ENCODE measurements at regions not wholly inside any gene's neighbourhood (a gene's known extent, or its start where the extent isn't known, plus 50 kb on each side); places are given as distances from the start of the nearest gene placed in this dataset.
"Not testable (repeated sequence)": the region's sequence is repeated elsewhere in the genome, so short reads cannot be mapped to it uniquely, and the experiment has no call there.

DNA sequence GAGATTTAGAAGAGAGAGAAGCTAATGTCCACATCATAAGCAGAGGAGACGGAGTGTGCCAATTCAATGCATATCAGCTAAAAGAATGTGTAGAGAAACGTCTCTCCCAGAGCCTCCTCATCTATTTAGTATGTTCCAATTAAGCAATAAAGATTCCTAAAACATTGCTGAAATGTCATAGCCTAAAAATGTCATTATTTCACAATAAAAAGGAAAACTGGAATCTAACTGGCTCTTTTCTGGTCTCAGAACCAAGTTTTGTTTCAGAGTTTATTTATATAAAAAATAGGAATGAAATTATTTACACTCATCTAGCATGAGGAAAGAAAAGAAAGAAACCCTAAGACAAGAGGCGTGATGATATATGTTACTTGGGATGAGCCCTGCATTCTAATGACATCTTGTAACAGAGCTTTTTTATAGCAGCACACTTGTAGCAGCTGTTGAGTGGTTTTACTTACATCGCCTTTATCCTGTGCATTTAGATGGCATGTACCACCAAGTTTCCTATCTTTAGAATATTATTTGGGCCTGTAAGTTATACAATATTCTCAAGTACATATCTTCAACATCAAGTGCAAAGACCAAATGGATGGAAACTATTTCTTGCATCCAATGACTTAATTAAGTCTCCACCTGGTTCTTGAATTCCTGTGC lies 266.3 kb upstream of the PRKD1 start:
- H3K4me3 ChIP-seq (ENCODE audit: low read length), result no peak overlapping the region
- peak; percentile 17 for DNase-seq (ENCODE audit: low read depth)
- TF ChIP-seq, protein P1, sequence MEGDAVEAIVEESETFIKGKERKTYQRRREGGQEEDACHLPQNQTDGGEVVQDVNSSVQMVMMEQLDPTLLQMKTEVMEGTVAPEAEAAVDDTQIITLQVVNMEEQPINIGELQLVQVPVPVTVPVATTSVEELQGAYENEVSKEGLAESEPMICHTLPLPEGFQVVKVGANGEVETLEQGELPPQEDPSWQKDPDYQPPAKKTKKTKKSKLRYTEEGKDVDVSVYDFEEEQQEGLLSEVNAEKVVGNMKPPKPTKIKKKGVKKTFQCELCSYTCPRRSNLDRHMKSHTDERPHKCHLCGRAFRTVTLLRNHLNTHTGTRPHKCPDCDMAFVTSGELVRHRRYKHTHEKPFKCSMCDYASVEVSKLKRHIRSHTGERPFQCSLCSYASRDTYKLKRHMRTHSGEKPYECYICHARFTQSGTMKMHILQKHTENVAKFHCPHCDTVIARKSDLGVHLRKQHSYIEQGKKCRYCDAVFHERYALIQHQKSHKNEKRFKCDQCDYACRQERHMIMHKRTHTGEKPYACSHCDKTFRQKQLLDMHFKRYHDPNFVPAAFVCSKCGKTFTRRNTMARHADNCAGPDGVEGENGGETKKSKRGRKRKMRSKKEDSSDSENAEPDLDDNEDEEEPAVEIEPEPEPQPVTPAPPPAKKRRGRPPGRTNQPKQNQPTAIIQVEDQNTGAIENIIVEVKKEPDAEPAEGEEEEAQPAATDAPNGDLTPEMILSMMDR (IDR thresholded peaks at IDR 0.05; ENCODE audit: insufficient read depth, low read depth, low read length, missing control alignments), result no peak

DNA sequence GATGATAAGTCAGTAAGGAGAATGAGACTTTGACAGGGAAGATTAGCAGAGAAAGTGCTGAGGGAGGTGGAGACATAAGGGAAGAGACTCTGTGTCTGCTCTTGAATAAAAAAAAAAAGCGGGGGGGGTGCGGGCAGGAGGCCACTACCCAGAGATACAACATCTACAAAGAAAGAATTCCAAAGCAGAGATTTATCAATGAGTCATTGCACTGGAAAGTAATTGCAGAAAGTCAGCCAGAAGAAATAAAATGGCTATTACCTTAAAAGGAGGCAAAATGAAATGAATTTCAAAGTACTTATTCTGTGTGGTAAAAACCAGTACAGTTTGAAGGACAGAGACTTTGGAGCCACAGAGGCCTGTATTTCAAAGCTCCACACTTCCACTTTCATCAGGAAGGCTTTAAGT lies 267.1 kb upstream of the PRKD1 start:
- TF ChIP-seq, protein P1 (IDR thresholded peaks at IDR 0.05; ENCODE audit: insufficient read depth, low read depth, low read length, missing control alignments), result no peak
- no peak overlapping the region for H3K4me3 ChIP-seq (ENCODE audit: low read length)
- no peak for DNase-seq (ENCODE audit: low read depth)

- no peak overlapping the region for H3K4me3 ChIP-seq (ENCODE audit: low read length)
- TF ChIP-seq, protein P1 (IDR thresholded peaks at IDR 0.05; ENCODE audit: insufficient read depth, low read depth, low read length, missing control alignments), result no peak
- DNase-seq (ENCODE audit: low read depth), result no peak
Measured at GRCh38 chr14:30195941-30196340, 268.3 kb upstream of the PRKD1 start.

DNA sequence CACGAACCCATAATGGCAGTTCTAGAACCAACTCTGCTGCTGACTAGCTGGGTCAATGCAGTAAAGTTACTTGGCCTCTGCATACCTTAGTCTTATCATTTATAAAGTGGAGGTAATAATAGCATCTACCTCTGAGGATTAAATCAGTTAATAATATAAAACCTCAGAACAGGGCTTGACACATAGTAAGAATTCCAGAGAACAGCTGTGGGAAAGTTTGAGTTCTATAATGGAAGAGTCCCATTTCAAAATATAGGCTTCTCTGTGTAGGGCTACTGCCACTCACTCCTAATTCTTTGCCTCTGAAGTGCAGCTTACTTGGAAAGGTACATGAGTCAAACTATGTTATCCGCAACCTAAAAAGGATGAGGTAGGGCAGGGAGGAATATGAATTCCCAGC lies 269.2 kb upstream of the PRKD1 start:
- H3K4me3 ChIP-seq (ENCODE audit: low read length), result no peak overlapping the region
- no peak for DNase-seq (ENCODE audit: low read depth)
- TF ChIP-seq, protein P1 (IDR thresholded peaks at IDR 0.05; ENCODE audit: insufficient read depth, low read depth, low read length, missing control alignments), result no peak

- not testable (repeated sequence) for H3K4me3 ChIP-seq (ENCODE audit: low read length); DNase-seq (ENCODE audit: low read depth)
Measured at GRCh38 chr14:30198720-30199119, 271.1 kb upstream of the PRKD1 start.

GRCh38 chr14:30204431-30204980 lies 276.9 kb upstream of the PRKD1 start:
- DNase-seq (ENCODE audit: low read depth), result no peak
- TF ChIP-seq, protein P1 (IDR thresholded peaks at IDR 0.05; ENCODE audit: insufficient read depth, low read depth, low read length, missing control alignments), result no peak
- no peak overlapping the region for H3K4me3 ChIP-seq (ENCODE audit: low read length)

DNA sequence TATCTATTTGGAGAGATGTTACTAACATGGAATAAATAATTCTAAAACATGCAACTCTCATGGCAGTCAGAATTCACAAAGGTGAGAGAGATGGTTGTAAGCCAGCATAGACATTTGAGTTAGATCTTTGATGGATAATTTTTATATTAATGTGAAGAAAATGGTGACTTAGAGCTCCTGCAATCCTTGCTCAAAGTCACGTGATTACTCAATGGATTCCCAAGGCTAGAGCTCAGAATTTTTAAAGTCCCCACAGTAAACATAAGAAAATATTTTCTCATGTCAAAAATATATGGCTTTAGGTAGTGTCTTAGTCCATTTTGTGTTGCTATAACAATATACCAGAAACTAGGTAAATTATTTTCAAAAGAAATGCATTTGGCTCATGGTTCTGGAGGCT lies 281.5 kb upstream of the PRKD1 start:
- H3K4me3 ChIP-seq (ENCODE audit: low read length), result no peak overlapping the region
- TF ChIP-seq, protein P1 (IDR thresholded peaks at IDR 0.05; ENCODE audit: insufficient read depth, low read depth, low read length, missing control alignments), result no peak
- DNase-seq (ENCODE audit: low read depth), result no peak
